Neutrophil (primary cell): ENCODE measurements at regions not wholly inside any gene's neighbourhood (a gene's known extent, or its start where the extent isn't known, plus 50 kb on each side); places are given as distances from the start of the nearest gene placed in this dataset.

ENCODE experiments used
- H3K27ac ChIP-seq: fragments of 200-600 bp; sonication (generic); 2 replicates; pipeline ENCODE4 v1.5.1; 2016; ENCODE audit warnings: mild to moderate bottlenecking, moderate library complexity
- H3K27me3 ChIP-seq: fragments of 200-600 bp; sonication (generic); 2 replicates; pipeline ENCODE4 v1.6.0; 2016; ENCODE audit warnings: mild to moderate bottlenecking
- H3K36me3 ChIP-seq: fragments of 200-600 bp; sonication (generic); 2 replicates; pipeline ENCODE4 v1.5.1; 2017
- H3K4me1 ChIP-seq, 2 experiments: fragments of 200-600 bp in 1 of 2; sonication (generic) in 1 of 2; 1 replicate in 1 of 2; 2 replicates in 1 of 2; pipeline versions ENCODE4 v1.5.1 to v1.6.1; 2013 to 2016; ENCODE audit warnings: low read depth in 1 of 2, low read length in 1 of 2, mild to moderate bottlenecking in 1 of 2, moderate library complexity in 1 of 2; ENCODE audit not compliant: control insufficient read depth in 1 of 2, insufficient read depth in 1 of 2
- H3K4me3 ChIP-seq, 2 experiments: fragments of 200-600 bp in 1 of 2; sonication (generic) in 1 of 2; 1 replicate in 1 of 2; 2 replicates in 1 of 2; pipeline ENCODE4 v1.5.1; 2013 to 2016; ENCODE audit warnings: low read depth in 1 of 2, low read length in 1 of 2, mild to moderate bottlenecking in 1 of 2, moderate library complexity in 1 of 2
- H3K9me3 ChIP-seq: fragments of 200-600 bp; sonication (generic); 2 replicates; pipeline ENCODE4 v1.5.1; 2016
- CTCF ChIP-seq: fragments of 200-600 bp; sonication (generic); IDR thresholded peaks from 2 replicates; pipeline ENCODE4 v1.5.1; 2016; ENCODE audit warnings: antibody characterized with exemption

- H3K4me1 ChIP-seq: no peaks in the 10 kb centered on the region
- TF ChIP-seq CTCF: no peak
- H3K27me3 ChIP-seq: no peaks in the 10 kb centered on the region
- H3K36me3 ChIP-seq: no peaks in the 10 kb centered on the region
- H3K4me3 ChIP-seq: no peak overlapping the region
- H3K9me3 ChIP-seq: no peaks in the 10 kb centered on the region
- H3K27ac ChIP-seq: no peak overlapping the region
Observed at GRCh38 chr6:163828038-163828795, 413.7 kb downstream of the QKI start.

- H3K4me1 ChIP-seq: no peaks in the 10 kb centered on the region
- no peak overlapping the region for H3K27ac ChIP-seq
- H3K4me3 ChIP-seq: no peak overlapping the region
- no peaks in the 10 kb centered on the region for H3K9me3 ChIP-seq
- H3K27me3 ChIP-seq: no peaks in the 10 kb centered on the region
- no peaks in the 10 kb centered on the region for H3K36me3 ChIP-seq
- no peak for TF ChIP-seq CTCF
Observed at GRCh38 chr6:163827143-163827542, 412.6 kb downstream of the QKI start.

- Histone ChIP-seq H3K9me3 (no peaks in the 10 kb centered on the region), H3K36me3 (no peaks in the 10 kb centered on the region), H3K27ac (no peak overlapping the region), H3K4me1 (no peaks in the 10 kb centered on the region), H3K27me3 (no peaks in the 10 kb centered on the region), H3K4me3 (no peak overlapping the region)
- no peak for TF ChIP-seq CTCF
Observed at GRCh38 chr6:163826629-163827028, 412.1 kb downstream of the QKI start.

- H3K4me3 ChIP-seq: no peak overlapping the region
- no peaks in the 10 kb centered on the region for H3K36me3 ChIP-seq
- no peaks in the 10 kb centered on the region for H3K27me3 ChIP-seq
- H3K27ac ChIP-seq: no peak overlapping the region
- H3K4me1 ChIP-seq: no peaks in the 10 kb centered on the region
- TF ChIP-seq CTCF: no peak
- no peaks in the 10 kb centered on the region for H3K9me3 ChIP-seq
Observed at GRCh38 chr6:163825033-163825432, 410.5 kb downstream of the QKI start.

- no peak overlapping the region for H3K27ac ChIP-seq
- H3K27me3 ChIP-seq: no peaks in the 10 kb centered on the region
- H3K36me3 ChIP-seq: no peaks in the 10 kb centered on the region
- H3K4me3 ChIP-seq: no peak overlapping the region
- no peaks in the 10 kb centered on the region for H3K4me1 ChIP-seq
- TF ChIP-seq CTCF: no peak
- no peaks in the 10 kb centered on the region for H3K9me3 ChIP-seq
Observed at GRCh38 chr6:163823577-163823976, 409.1 kb downstream of the QKI start.
